GM23338 (cell line): ENCODE measurements at regions not wholly inside any gene's neighbourhood (a gene's known extent, or its start where the extent isn't known, plus 50 kb on each side); places are given as distances from the start of the nearest gene placed in this dataset.

Experiments used
- ATAC-seq: fragments of 200-7000 bp; cut with Tn5 transposase; 3 replicates; pipeline ENCODE4 v1.9.1; 2020
- DNase-seq: peaks from one replicate; pipeline ENCODE4 v3.0.0-alpha.2; 2015; ENCODE audit warnings: low spot score
- H2AFZ ChIP-seq: fragments of 200-600 bp; sonication (generic); 2 replicates; pipeline ENCODE4 v1.8.0; 2016; ENCODE audit warnings: antibody characterized with exemption, mild to moderate bottlenecking, moderate library complexity
- H3F3A ChIP-seq: fragments of 200-600 bp; sonication (generic); replicated peaks from 2 replicates; pipeline ENCODE4 v1.8.0; 2017; ENCODE audit warnings: antibody characterized with exemption, mixed run types, low read depth
- H3K27ac ChIP-seq: fragments of 200-600 bp; sonication (generic); 2 replicates; pipeline ENCODE4 v1.6.1; 2016; ENCODE audit warnings: low read depth
- H3K27me3 ChIP-seq: fragments of 200-600 bp; sonication (generic); 2 replicates; pipeline ENCODE4 v1.8.0; 2016; ENCODE audit warnings: mild to moderate bottlenecking, mixed run types, moderate library complexity; ENCODE audit not compliant: insufficient read depth
- H3K36me3 ChIP-seq: fragments of 200-600 bp; sonication (generic); 2 replicates; pipeline ENCODE4 v1.8.0; 2016; ENCODE audit warnings: mild to moderate bottlenecking; ENCODE audit not compliant: insufficient read depth
- H3K4me1 ChIP-seq: fragments of 200-600 bp; sonication (generic); 2 replicates; pipeline ENCODE4 v1.8.0; 2016; ENCODE audit warnings: mild to moderate bottlenecking, moderate library complexity; ENCODE audit not compliant: insufficient read depth
- H3K4me2 ChIP-seq: fragments of 200-600 bp; sonication (generic); 2 replicates; pipeline ENCODE4 v1.7.1; 2017; ENCODE audit warnings: mixed run types
- H3K4me3 ChIP-seq: fragments of 200-600 bp; sonication (generic); 2 replicates; pipeline ENCODE4 v1.6.1; 2016; ENCODE audit warnings: mixed run types
- H3K79me2 ChIP-seq: fragments of 200-600 bp; sonication (generic); replicated peaks from 2 replicates; pipeline ENCODE4 v1.8.0; 2017; ENCODE audit warnings: mild to moderate bottlenecking; ENCODE audit not compliant: insufficient read depth
- H3K9me2 ChIP-seq: fragments of 200-600 bp; sonication (generic); 2 replicates; pipeline ENCODE4 v1.8.0; 2017; ENCODE audit not compliant: insufficient read depth
- H4K20me1 ChIP-seq: fragments of 200-600 bp; sonication (generic); replicated peaks from 2 replicates; pipeline ENCODE4 v1.8.0; 2017; ENCODE audit warnings: mild to moderate bottlenecking; ENCODE audit not compliant: insufficient read depth
- H3K27ac Mint-ChIP-seq: 2 replicates; pipeline ENCODE4 v1.8.0; 2020; ENCODE audit warnings: inconsistent platforms, mild to moderate bottlenecking, moderate library complexity, mixed read lengths
- H3K27me3 Mint-ChIP-seq: 3 replicates; pipeline ENCODE4 v1.8.0; 2022; ENCODE audit warnings: low read depth, mild to moderate bottlenecking, moderate library complexity, mixed read lengths, inconsistent platforms; ENCODE audit not compliant: insufficient read depth, poor library complexity
- H3K36me3 Mint-ChIP-seq: 3 replicates; pipeline ENCODE4 v1.8.0; 2021; ENCODE audit warnings: low read depth, mild to moderate bottlenecking, inconsistent platforms, moderate library complexity, mixed read lengths
- H3K4me1 Mint-ChIP-seq: 3 replicates; pipeline ENCODE4 v1.8.0; 2020; ENCODE audit warnings: mild to moderate bottlenecking, inconsistent platforms, mixed read lengths
- H3K4me3 Mint-ChIP-seq: 3 replicates; pipeline ENCODE4 v1.8.0; 2021; ENCODE audit warnings: moderate library complexity, mild to moderate bottlenecking, inconsistent platforms, mixed read lengths
- H3K9me3 Mint-ChIP-seq: 3 replicates; pipeline ENCODE4 v1.8.0; 2020; ENCODE audit warnings: moderate library complexity, mild to moderate bottlenecking, inconsistent platforms, mixed read lengths
- CREB1 ChIP-seq: fragments of 250-450 bp; sonication (Bioruptor Pico); IDR thresholded peaks from 2 replicates; pipeline ENCODE4 v1.5.0; 2020; ENCODE audit warnings: low read depth, mild to moderate bottlenecking, moderate library complexity
- EZH2 ChIP-seq: fragments of 200-600 bp; sonication (generic); IDR thresholded peaks from one replicate; pipeline ENCODE4 v1.8.0; 2017; ENCODE audit warnings: antibody characterized with exemption, mild to moderate bottlenecking, low read depth; ENCODE audit not compliant: unreplicated experiment
- EZH2phosphoT487 ChIP-seq: fragments of 200-600 bp; sonication (generic); IDR thresholded peaks from one replicate; pipeline ENCODE4 v1.8.1; 2018; ENCODE audit warnings: antibody characterized with exemption; ENCODE audit not compliant: unreplicated experiment
- JUNB ChIP-seq: IDR thresholded peaks from one replicate; pipeline ENCODE4 v1.6.1; 2016; ENCODE audit warnings: antibody characterized with exemption; ENCODE audit not compliant: unreplicated experiment
- NANOG ChIP-seq: IDR thresholded peaks from 2 replicates; pipeline ENCODE4 v1.6.1; 2016; ENCODE audit warnings: antibody characterized with exemption, borderline replicate concordance
- POLR2AphosphoS5 ChIP-seq: IDR thresholded peaks from 2 replicates; pipeline ENCODE4 v1.6.1; 2016; ENCODE audit warnings: antibody characterized with exemption, low read depth
- STAT1 ChIP-seq: IDR thresholded peaks from one replicate; pipeline ENCODE4 v1.6.1; 2016; ENCODE audit warnings: antibody characterized with exemption; ENCODE audit not compliant: unreplicated experiment
- ZNF114 ChIP-seq: fragments of 250-450 bp; sonication (Bioruptor Pico); IDR thresholded peaks from 2 replicates; pipeline ENCODE4 v1.5.0; 2020; ENCODE audit warnings: mild to moderate bottlenecking, moderate library complexity
- ZNF331 ChIP-seq: fragments of 250-450 bp; sonication (Bioruptor Pico); IDR thresholded peaks from 2 replicates; pipeline ENCODE4 v1.5.0; 2020; ENCODE audit warnings: low read depth, mild to moderate bottlenecking, moderate library complexity
- TF ChIP-seq, protein P1 (sequence below): IDR thresholded peaks from one replicate; pipeline ENCODE4 v1.6.1; 2018; ENCODE audit warnings: antibody characterized with exemption; ENCODE audit not compliant: unreplicated experiment
- TF ChIP-seq, protein P2 (sequence below), 2 experiments: fragments of 200-600 bp in 1 of 2; sonication (generic) in 1 of 2; conservative IDR thresholded peaks; 2 replicates each; pipeline versions ENCODE4 v1.5.1 to v1.6.1; 2016 to 2017; ENCODE audit warnings: antibody characterized with exemption in 2 of 2, low read depth in 2 of 2, mild to moderate bottlenecking in 2 of 2, moderate library complexity in 1 of 2
- TF ChIP-seq, protein P3 (sequence below): fragments of 250-450 bp; sonication (Bioruptor Pico); IDR thresholded peaks from 2 replicates; pipeline ENCODE4 v1.5.0; 2020; ENCODE audit warnings: mild to moderate bottlenecking, moderate library complexity
- TF ChIP-seq, protein P4 (sequence below): IDR thresholded peaks from 2 replicates; pipeline ENCODE4 v1.6.1; 2016; ENCODE audit warnings: antibody characterized with exemption

DNA sequence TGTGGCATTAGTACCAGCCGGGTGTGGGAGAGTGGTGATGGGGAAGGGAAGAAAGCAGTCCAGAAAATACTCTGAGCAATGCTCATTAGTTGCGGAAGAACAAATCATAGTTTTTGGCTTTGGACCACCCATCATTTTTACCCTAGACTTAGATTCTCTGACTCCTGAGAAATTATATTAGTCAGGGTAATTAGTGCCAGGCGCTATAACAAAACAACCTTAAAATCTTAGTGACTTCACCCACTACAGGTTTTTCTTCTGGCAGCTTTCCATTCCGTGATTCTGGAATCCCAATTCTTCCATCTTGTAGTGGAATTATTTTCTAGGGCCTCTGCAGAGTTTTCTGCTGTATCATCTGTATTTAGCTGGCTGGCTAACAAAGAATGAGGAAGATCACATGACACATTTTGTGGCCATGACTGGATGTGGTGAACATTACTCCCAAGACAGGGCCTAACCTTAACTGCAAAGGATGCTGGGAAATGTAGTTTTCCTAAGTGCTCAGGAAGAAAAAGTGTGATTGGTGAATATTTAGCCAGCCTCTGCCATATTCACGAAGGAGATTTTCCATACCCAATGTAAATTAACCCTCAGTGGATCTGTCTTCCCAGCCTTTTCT lies 373.0 kb upstream of the MEF2C start:
- no peak for ATAC-seq
- H3K4me3 Mint-ChIP-seq: no peak overlapping the region

More for the DNA sequence above, 373.0 kb upstream of the MEF2C start:
- Mint-ChIP-seq H3K9me3 (no peaks in the 10 kb centered on the region; the same call in 2 of the 3 replicates), H3K27me3 (no peaks in the 10 kb centered on the region), H3K4me1 (peaks cover 4% of the 10 kb centered on the region; the same call in 2 of the 3 replicates), H3K36me3 (no peaks in the 10 kb centered on the region), H3K27ac (no peak overlapping the region; the same call in 1 of the 2 replicates)
- no peak for TF ChIP-seq JUNB
- TF ChIP-seq, protein P1, sequence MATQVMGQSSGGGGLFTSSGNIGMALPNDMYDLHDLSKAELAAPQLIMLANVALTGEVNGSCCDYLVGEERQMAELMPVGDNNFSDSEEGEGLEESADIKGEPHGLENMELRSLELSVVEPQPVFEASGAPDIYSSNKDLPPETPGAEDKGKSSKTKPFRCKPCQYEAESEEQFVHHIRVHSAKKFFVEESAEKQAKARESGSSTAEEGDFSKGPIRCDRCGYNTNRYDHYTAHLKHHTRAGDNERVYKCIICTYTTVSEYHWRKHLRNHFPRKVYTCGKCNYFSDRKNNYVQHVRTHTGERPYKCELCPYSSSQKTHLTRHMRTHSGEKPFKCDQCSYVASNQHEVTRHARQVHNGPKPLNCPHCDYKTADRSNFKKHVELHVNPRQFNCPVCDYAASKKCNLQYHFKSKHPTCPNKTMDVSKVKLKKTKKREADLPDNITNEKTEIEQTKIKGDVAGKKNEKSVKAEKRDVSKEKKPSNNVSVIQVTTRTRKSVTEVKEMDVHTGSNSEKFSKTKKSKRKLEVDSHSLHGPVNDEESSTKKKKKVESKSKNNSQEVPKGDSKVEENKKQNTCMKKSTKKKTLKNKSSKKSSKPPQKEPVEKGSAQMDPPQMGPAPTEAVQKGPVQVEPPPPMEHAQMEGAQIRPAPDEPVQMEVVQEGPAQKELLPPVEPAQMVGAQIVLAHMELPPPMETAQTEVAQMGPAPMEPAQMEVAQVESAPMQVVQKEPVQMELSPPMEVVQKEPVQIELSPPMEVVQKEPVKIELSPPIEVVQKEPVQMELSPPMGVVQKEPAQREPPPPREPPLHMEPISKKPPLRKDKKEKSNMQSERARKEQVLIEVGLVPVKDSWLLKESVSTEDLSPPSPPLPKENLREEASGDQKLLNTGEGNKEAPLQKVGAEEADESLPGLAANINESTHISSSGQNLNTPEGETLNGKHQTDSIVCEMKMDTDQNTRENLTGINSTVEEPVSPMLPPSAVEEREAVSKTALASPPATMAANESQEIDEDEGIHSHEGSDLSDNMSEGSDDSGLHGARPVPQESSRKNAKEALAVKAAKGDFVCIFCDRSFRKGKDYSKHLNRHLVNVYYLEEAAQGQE: no peak
- no peak for TF ChIP-seq POLR2AphosphoS5
- no peak for TF ChIP-seq NANOG
- no peak for TF ChIP-seq EZH2phosphoT487
- no peak for TF ChIP-seq ZNF114
- TF ChIP-seq, protein P2, sequence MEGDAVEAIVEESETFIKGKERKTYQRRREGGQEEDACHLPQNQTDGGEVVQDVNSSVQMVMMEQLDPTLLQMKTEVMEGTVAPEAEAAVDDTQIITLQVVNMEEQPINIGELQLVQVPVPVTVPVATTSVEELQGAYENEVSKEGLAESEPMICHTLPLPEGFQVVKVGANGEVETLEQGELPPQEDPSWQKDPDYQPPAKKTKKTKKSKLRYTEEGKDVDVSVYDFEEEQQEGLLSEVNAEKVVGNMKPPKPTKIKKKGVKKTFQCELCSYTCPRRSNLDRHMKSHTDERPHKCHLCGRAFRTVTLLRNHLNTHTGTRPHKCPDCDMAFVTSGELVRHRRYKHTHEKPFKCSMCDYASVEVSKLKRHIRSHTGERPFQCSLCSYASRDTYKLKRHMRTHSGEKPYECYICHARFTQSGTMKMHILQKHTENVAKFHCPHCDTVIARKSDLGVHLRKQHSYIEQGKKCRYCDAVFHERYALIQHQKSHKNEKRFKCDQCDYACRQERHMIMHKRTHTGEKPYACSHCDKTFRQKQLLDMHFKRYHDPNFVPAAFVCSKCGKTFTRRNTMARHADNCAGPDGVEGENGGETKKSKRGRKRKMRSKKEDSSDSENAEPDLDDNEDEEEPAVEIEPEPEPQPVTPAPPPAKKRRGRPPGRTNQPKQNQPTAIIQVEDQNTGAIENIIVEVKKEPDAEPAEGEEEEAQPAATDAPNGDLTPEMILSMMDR (conservative IDR thresholded peaks at IDR 0.05; ENCODE audit: low read depth in 2 of 2): no peak
- TF ChIP-seq, protein P3, sequence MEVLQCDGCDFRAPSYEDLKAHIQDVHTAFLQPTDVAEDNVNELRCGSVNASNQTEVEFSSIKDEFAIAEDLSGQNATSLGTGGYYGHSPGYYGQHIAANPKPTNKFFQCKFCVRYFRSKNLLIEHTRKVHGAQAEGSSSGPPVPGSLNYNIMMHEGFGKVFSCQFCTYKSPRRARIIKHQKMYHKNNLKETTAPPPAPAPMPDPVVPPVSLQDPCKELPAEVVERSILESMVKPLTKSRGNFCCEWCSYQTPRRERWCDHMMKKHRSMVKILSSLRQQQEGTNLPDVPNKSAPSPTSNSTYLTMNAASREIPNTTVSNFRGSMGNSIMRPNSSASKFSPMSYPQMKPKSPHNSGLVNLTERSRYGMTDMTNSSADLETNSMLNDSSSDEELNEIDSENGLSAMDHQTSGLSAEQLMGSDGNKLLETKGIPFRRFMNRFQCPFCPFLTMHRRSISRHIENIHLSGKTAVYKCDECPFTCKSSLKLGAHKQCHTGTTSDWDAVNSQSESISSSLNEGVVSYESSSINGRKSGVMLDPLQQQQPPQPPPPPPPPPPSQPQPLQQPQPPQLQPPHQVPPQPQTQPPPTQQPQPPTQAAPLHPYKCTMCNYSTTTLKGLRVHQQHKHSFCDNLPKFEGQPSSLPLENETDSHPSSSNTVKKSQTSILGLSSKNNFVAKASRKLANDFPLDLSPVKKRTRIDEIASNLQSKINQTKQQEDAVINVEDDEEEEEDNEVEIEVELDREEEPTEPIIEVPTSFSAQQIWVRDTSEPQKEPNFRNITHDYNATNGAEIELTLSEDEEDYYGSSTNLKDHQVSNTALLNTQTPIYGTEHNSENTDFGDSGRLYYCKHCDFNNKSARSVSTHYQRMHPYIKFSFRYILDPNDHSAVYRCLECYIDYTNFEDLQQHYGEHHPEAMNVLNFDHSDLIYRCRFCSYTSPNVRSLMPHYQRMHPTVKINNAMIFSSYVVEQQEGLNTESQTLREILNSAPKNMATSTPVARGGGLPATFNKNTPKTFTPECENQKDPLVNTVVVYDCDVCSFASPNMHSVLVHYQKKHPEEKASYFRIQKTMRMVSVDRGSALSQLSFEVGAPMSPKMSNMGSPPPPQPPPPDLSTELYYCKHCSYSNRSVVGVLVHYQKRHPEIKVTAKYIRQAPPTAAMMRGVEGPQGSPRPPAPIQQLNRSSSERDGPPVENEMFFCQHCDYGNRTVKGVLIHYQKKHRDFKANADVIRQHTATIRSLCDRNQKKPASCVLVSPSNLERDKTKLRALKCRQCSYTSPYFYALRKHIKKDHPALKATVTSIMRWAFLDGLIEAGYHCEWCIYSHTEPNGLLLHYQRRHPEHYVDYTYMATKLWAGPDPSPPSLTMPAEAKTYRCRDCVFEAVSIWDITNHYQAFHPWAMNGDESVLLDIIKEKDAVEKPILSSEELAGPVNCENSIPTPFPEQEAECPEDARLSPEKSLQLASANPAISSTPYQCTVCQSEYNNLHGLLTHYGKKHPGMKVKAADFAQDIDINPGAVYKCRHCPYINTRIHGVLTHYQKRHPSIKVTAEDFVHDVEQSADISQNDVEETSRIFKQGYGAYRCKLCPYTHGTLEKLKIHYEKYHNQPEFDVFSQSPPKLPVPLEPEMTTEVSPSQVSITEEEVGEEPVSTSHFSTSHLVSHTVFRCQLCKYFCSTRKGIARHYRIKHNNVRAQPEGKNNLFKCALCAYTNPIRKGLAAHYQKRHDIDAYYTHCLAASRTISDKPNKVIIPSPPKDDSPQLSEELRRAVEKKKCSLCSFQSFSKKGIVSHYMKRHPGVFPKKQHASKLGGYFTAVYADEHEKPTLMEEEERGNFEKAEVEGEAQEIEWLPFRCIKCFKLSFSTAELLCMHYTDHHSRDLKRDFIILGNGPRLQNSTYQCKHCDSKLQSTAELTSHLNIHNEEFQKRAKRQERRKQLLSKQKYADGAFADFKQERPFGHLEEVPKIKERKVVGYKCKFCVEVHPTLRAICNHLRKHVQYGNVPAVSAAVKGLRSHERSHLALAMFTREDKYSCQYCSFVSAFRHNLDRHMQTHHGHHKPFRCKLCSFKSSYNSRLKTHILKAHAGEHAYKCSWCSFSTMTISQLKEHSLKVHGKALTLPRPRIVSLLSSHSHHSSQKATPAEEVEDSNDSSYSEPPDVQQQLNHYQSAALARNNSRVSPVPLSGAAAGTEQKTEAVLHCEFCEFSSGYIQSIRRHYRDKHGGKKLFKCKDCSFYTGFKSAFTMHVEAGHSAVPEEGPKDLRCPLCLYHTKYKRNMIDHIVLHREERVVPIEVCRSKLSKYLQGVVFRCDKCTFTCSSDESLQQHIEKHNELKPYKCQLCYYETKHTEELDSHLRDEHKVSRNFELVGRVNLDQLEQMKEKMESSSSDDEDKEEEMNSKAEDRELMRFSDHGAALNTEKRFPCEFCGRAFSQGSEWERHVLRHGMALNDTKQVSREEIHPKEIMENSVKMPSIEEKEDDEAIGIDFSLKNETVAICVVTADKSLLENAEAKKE: no peak
- no peak for TF ChIP-seq STAT1
- no peak for TF ChIP-seq EZH2
- TF ChIP-seq CREB1 (CRISPR knock-in tag): no peak
- TF ChIP-seq, protein P4, sequence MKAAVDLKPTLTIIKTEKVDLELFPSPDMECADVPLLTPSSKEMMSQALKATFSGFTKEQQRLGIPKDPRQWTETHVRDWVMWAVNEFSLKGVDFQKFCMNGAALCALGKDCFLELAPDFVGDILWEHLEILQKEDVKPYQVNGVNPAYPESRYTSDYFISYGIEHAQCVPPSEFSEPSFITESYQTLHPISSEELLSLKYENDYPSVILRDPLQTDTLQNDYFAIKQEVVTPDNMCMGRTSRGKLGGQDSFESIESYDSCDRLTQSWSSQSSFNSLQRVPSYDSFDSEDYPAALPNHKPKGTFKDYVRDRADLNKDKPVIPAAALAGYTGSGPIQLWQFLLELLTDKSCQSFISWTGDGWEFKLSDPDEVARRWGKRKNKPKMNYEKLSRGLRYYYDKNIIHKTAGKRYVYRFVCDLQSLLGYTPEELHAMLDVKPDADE: no peak
- TF ChIP-seq ZNF331 (CRISPR knock-in tag): no peak
- Histone ChIP-seq H3K4me3 (no peak overlapping the region), H3K9me2 (no peaks in the 10 kb centered on the region; the same call in 1 of the 2 replicates), H3K79me2 (no peaks in the 10 kb centered on the region), H2AFZ (no peak overlapping the region), H3K27ac (no peak overlapping the region), H3F3A (no peaks in the 10 kb centered on the region), H3K27me3 (no peaks in the 10 kb centered on the region), H3K4me1 (no peaks in the 10 kb centered on the region), H3K4me2 (no peak overlapping the region), H3K36me3 (no peaks in the 10 kb centered on the region), H4K20me1 (no peaks in the 10 kb centered on the region)
- peak; percentile 60 for DNase-seq
